Dedifferentiated amniotic fluid mesenchymal stem cell (primary cell): ENCODE measurements at regions not wholly inside any gene's neighbourhood (a gene's known extent, or its start where the extent isn't known, plus 50 kb on each side); places are given as distances from the start of the nearest gene placed in this dataset.
"Not testable (repeated sequence)": the region's sequence is repeated elsewhere in the genome, so short reads cannot be mapped to it uniquely, and the experiment has no call there.

Experiments
- DNase-seq: peaks from one replicate; pipeline ENCODE4 v3.0.0-alpha.2; 2016; ENCODE audit errors: extremely low spot score

- no peak for DNase-seq
Observed at GRCh38 chr11:134845474-134846327, 433.7 kb upstream of the B3GAT1 start.

- DNase-seq: no peak
Observed at GRCh38 chr11:134844838-134845237, 432.8 kb upstream of the B3GAT1 start.

- no peak for DNase-seq
Observed at GRCh38 chr11:134843735-134844134, 431.7 kb upstream of the B3GAT1 start.

GRCh38 chr11:134843020-134843419 is 431.0 kb upstream of the B3GAT1 start:
- no peak for DNase-seq

- no peak for DNase-seq
Observed at GRCh38 chr11:134841972-134842371, 429.9 kb upstream of the B3GAT1 start.

GRCh38 chr11:134841411-134841810 is 429.4 kb upstream of the B3GAT1 start:
- DNase-seq: no peak

GRCh38 chr11:134840945-134841344 is 428.9 kb upstream of the B3GAT1 start:
- no peak for DNase-seq

GRCh38 chr11:134840165-134840564 is 428.1 kb upstream of the B3GAT1 start:
- not testable (repeated sequence) for DNase-seq

GRCh38 chr11:134838708-134839107 is 426.7 kb upstream of the B3GAT1 start:
- no peak for DNase-seq

- DNase-seq: no peak
Observed at GRCh38 chr11:134837887-134838232, 425.8 kb upstream of the B3GAT1 start.

GRCh38 chr11:134837166-134837886 is 425.3 kb upstream of the B3GAT1 start:
- no peak for DNase-seq

GRCh38 chr11:134836561-134836960 is 424.5 kb upstream of the B3GAT1 start:
- no peak for DNase-seq

GRCh38 chr11:134835561-134835960 is 423.5 kb upstream of the B3GAT1 start:
- DNase-seq: no peak

- no peak for DNase-seq
Observed at GRCh38 chr11:134830312-134830711, 418.3 kb upstream of the B3GAT1 start.

- no peak for DNase-seq
Observed at GRCh38 chr11:134823970-134824369, 411.9 kb upstream of the B3GAT1 start.

- DNase-seq: no peak
Observed at GRCh38 chr11:134822897-134823296, 410.9 kb upstream of the B3GAT1 start.

GRCh38 chr11:134821422-134821821 is 409.4 kb upstream of the B3GAT1 start:
- no peak for DNase-seq

- no peak for DNase-seq
Observed at GRCh38 chr11:134819041-134819440, 407.0 kb upstream of the B3GAT1 start.

GRCh38 chr11:134818516-134818915 is 406.5 kb upstream of the B3GAT1 start:
- no peak for DNase-seq

GRCh38 chr11:134815404-134815803 is 403.4 kb upstream of the B3GAT1 start:
- no peak for DNase-seq

- DNase-seq: no peak
Observed at GRCh38 chr11:134807997-134808396, 396.0 kb upstream of the B3GAT1 start.

- no peak for DNase-seq
Observed at GRCh38 chr11:134802598-134802997, 390.6 kb upstream of the B3GAT1 start.

GRCh38 chr11:134802116-134802515 is 390.1 kb upstream of the B3GAT1 start:
- no peak for DNase-seq
